PC-3 (cell line): ENCODE measurements at regions not wholly inside any gene's neighbourhood (a gene's known extent, or its start where the extent isn't known, plus 50 kb on each side); places are given as distances from the start of the nearest gene placed in this dataset.

ENCODE experiments used
- ATAC-seq: fragments of 200-7000 bp; cut with Tn5 transposase; 2 replicates; pipeline ENCODE4 v1.9.1; 2020; ENCODE audit warnings: mild to moderate bottlenecking, moderate library complexity
- BruUV-seq: library from RNA; stranded (reverse); fragments of 400-500 nt; replicated peaks from 2 replicates; lab custom pipeline; 2021; lab: Mats Ljungman, UMichigan
- CTCF ChIA-PET: fragments of 300-600 bp; sonication (Branson Sonifier 250); formaldehyde crosslinking; loops from one replicate; lab custom pipeline; 2022; ENCODE audit warnings: antibody characterized with exemption; lab: Charles Lee
- POLR2A ChIA-PET: fragments of 300-600 bp; sonication (Branson Sonifier 250); formaldehyde crosslinking; loops from one replicate; lab custom pipeline; 2022; ENCODE audit warnings: antibody characterized with exemption; ENCODE audit not compliant: unreplicated experiment; lab: Charles Lee
- DNase-seq: peaks from one replicate; pipeline ENCODE4 v3.0.0-alpha.2; 2015
- H2AFZ ChIP-seq: fragments of 300-600 bp; sonication (generic); 2 replicates; pipeline ENCODE4 v1.6.0; 2016; ENCODE audit warnings: antibody characterized with exemption, low read length
- H3F3A ChIP-seq: fragments of 300-600 bp; sonication (generic); one replicate; pipeline ENCODE4 v1.6.0; 2017; ENCODE audit warnings: antibody characterized with exemption, low read length, control low read depth, mild to moderate bottlenecking; ENCODE audit not compliant: unreplicated experiment
- H3K27ac ChIP-seq: fragments of 300-600 bp; sonication (generic); 2 replicates; pipeline ENCODE4 v1.5.1; 2016; ENCODE audit warnings: mild to moderate bottlenecking, low read length
- H3K27me3 ChIP-seq: fragments of 300-600 bp; sonication (generic); 2 replicates; pipeline ENCODE4 v1.6.1; 2016; ENCODE audit warnings: low read length, mixed read lengths
- H3K36me3 ChIP-seq: fragments of 300-600 bp; sonication (generic); 2 replicates; pipeline ENCODE4 v1.6.1; 2016; ENCODE audit warnings: low read depth, mixed run types, low read length, mixed read lengths
- H3K4me1 ChIP-seq: fragments of 300-600 bp; sonication (generic); 2 replicates; pipeline ENCODE4 v1.5.1; 2016; ENCODE audit warnings: low read length; ENCODE audit not compliant: insufficient read depth
- H3K4me2 ChIP-seq: fragments of 300-600 bp; sonication (generic); 2 replicates; pipeline ENCODE4 v1.6.0; 2016; ENCODE audit warnings: low read length
- H3K4me3 ChIP-seq: fragments of 300-600 bp; sonication (generic); 2 replicates; pipeline ENCODE4 v1.5.1; 2016; ENCODE audit warnings: mild to moderate bottlenecking, low read length, mixed read lengths
- H3K79me2 ChIP-seq: fragments of 300-600 bp; sonication (generic); 2 replicates; pipeline ENCODE4 v1.6.1; 2017; ENCODE audit warnings: low read length, mixed read lengths
- H3K9ac ChIP-seq: fragments of 300-600 bp; sonication (generic); 2 replicates; pipeline ENCODE4 v1.6.0; 2016; ENCODE audit warnings: mild to moderate bottlenecking, low read length
- H3K9me2 ChIP-seq: fragments of 300-600 bp; sonication (generic); replicated peaks from 2 replicates; pipeline ENCODE4 v1.6.1; 2016; ENCODE audit warnings: mixed run types, low read length, mixed read lengths
- H3K9me3 ChIP-seq: fragments of 300-600 bp; sonication (generic); 2 replicates; pipeline ENCODE4 v1.6.1; 2016; ENCODE audit warnings: low read length, mixed read lengths
- H4K20me1 ChIP-seq: fragments of 300-600 bp; sonication (generic); 2 replicates; pipeline ENCODE4 v1.6.1; 2016; ENCODE audit warnings: low read length, mixed read lengths
- EZH2 ChIP-seq: fragments of 300-600 bp; sonication (generic); IDR thresholded peaks from one replicate; pipeline ENCODE4 v1.6.1; 2017; ENCODE audit warnings: antibody characterized with exemption, mild to moderate bottlenecking, low read length; ENCODE audit not compliant: unreplicated experiment
- EZH2phosphoT487 ChIP-seq: fragments of 300-600 bp; sonication (generic); IDR thresholded peaks from 2 replicates; pipeline ENCODE4 v1.6.1; 2018; ENCODE audit warnings: mild to moderate bottlenecking, antibody characterized with exemption, low read length, borderline replicate concordance
- intact Hi-C: fragments of 100-400 bp; cut with micrococcal nuclease; formaldehyde crosslinking; loops from 2 replicates; pipeline ENCODE4 v1.9.0; 2023
- TF ChIP-seq, protein P1 (sequence below): fragments of 300-600 bp; sonication (generic); conservative IDR thresholded peaks from 2 replicates; pipeline ENCODE4 v1.5.1; 2017; ENCODE audit warnings: antibody characterized with exemption, low read depth, mild to moderate bottlenecking, low read length

GRCh38 chr11:115598257-115598901 is 94.2 kb upstream of the CADM1 start:
- H3K79me2 ChIP-seq, result no peaks in the 10 kb centered on the region
- TF ChIP-seq EZH2phosphoT487 (no peak), EZH2 (no peak)
- intact Hi-C loops, result no loop called here
- no peaks in the 10 kb centered on the region for H3K4me1 ChIP-seq
- CTCF ChIA-PET, result no interaction called here
- peaks cover 22% of the 10 kb centered on the region for H3K9me3 ChIP-seq
- no peaks in the 10 kb centered on the region for H3F3A ChIP-seq
- no peaks in the 10 kb centered on the region for H3K9me2 ChIP-seq
- no peaks in the 10 kb centered on the region for H3K27me3 ChIP-seq
- H3K36me3 ChIP-seq, result no peaks in the 10 kb centered on the region
- POLR2A ChIA-PET, result no interaction called here
- H4K20me1 ChIP-seq, result no peaks in the 10 kb centered on the region
- H3K4me3 ChIP-seq, result no peak overlapping the region
- no peak overlapping the region for H2AFZ ChIP-seq
- ATAC-seq (no peak), DNase-seq (no peak)
- H3K9ac ChIP-seq, result no peak overlapping the region
- H3K27ac ChIP-seq, result no peak overlapping the region
- no TSS peak for BruUV-seq
- no peak overlapping the region for H3K4me2 ChIP-seq

DNA sequence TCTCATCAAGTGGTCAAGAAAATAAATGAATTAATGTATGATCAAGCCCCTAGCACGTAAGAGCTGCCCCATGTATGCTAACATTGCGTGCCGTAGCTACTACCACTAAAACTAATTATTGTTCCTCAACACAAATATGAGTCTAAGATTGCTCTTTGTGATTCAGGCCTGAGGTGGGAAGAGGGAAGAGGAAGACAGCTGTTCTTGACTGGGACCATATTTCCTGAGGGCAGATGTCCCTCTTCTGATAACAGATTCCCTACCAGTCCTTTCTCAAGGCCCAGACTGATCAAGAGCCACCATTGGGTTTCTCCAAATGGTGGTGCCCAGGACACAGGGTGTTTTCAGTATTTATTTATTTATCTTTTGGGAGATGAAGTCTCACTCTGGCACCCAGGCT is 87.2 kb upstream of the CADM1 start:
- ChIA-PET CTCF (no interaction called here), POLR2A (no interaction called here)
- no peak overlapping the region for H3K27ac ChIP-seq
- no peaks in the 10 kb centered on the region for H4K20me1 ChIP-seq
- no peaks in the 10 kb centered on the region for H3K27me3 ChIP-seq
- ATAC-seq, result no peak
- no peaks in the 10 kb centered on the region for H3K9me2 ChIP-seq
- no peak overlapping the region for H3K4me3 ChIP-seq
- BruUV-seq, result no TSS peak
- H3F3A ChIP-seq, result no peaks in the 10 kb centered on the region
- H2AFZ ChIP-seq, result no peak overlapping the region
- peaks cover 33% of the 10 kb centered on the region for H3K9me3 ChIP-seq
- DNase-seq, result no peak
- intact Hi-C loops, result no loop called here
- no peak overlapping the region for H3K4me2 ChIP-seq
- H3K36me3 ChIP-seq, result no peaks in the 10 kb centered on the region
- H3K4me1 ChIP-seq, result no peaks in the 10 kb centered on the region
- no peaks in the 10 kb centered on the region for H3K79me2 ChIP-seq
- no peak overlapping the region for H3K9ac ChIP-seq
- TF ChIP-seq, protein P1, sequence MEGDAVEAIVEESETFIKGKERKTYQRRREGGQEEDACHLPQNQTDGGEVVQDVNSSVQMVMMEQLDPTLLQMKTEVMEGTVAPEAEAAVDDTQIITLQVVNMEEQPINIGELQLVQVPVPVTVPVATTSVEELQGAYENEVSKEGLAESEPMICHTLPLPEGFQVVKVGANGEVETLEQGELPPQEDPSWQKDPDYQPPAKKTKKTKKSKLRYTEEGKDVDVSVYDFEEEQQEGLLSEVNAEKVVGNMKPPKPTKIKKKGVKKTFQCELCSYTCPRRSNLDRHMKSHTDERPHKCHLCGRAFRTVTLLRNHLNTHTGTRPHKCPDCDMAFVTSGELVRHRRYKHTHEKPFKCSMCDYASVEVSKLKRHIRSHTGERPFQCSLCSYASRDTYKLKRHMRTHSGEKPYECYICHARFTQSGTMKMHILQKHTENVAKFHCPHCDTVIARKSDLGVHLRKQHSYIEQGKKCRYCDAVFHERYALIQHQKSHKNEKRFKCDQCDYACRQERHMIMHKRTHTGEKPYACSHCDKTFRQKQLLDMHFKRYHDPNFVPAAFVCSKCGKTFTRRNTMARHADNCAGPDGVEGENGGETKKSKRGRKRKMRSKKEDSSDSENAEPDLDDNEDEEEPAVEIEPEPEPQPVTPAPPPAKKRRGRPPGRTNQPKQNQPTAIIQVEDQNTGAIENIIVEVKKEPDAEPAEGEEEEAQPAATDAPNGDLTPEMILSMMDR, result no peak
- TF ChIP-seq EZH2phosphoT487 (no peak), EZH2 (no peak)

DNA sequence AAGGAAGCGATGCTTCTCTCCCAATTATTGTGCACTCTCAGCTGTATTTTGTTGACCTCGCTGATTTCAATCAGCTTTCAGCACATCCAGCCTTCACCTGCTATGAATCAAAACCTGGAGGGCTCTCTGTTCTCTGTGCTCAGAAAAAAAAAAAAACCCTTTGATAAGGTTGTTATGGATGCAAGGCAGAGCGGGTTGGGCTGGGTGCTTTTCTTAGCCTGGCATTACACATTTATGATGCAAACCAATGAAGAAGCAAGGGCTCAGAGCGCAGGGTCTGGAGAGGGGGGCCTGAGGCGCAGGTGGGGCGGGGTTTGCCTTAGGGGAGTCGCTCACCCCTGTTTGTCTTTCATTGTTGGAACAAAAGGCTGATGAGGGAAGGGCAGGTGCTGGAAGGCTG is 86.0 kb upstream of the CADM1 start:
- Histone ChIP-seq H3K9me2 (no peaks in the 10 kb centered on the region), H3K9ac (no peak overlapping the region), H3K79me2 (no peaks in the 10 kb centered on the region), H3K9me3 (peaks cover 33% of the 10 kb centered on the region), H3F3A (no peaks in the 10 kb centered on the region), H3K4me3 (no peak overlapping the region), H3K27ac (no peak overlapping the region), H3K36me3 (no peaks in the 10 kb centered on the region), H2AFZ (no peak overlapping the region), H3K4me2 (no peak overlapping the region), H3K4me1 (no peaks in the 10 kb centered on the region), H3K27me3 (no peaks in the 10 kb centered on the region), H4K20me1 (no peaks in the 10 kb centered on the region)
- DNase-seq (no peak), ATAC-seq (no peak)
- POLR2A ChIA-PET, result no interaction called here
- CTCF ChIA-PET, result no interaction called here
- BruUV-seq, result no TSS peak
- TF ChIP-seq EZH2phosphoT487, result no peak
- no peak for TF ChIP-seq EZH2
- TF ChIP-seq, protein P1, result no peak
- intact Hi-C loops, result no loop called here
